GM23248 (cell line): ENCODE measurements at regions not wholly inside any gene's neighbourhood (a gene's known extent, or its start where the extent isn't known, plus 50 kb on each side); places are given as distances from the start of the nearest gene placed in this dataset.

ENCODE experiments used
- DNase-seq: peaks from one replicate; pipeline ENCODE4 v3.0.0-alpha.2; 2015
- H2AFZ ChIP-seq: fragments of 200-600 bp; sonication (generic); 2 replicates; pipeline ENCODE4 v1.6.1; 2016; ENCODE audit warnings: antibody characterized with exemption
- H3F3A ChIP-seq: fragments of 200-600 bp; sonication (generic); 2 replicates; pipeline ENCODE4 v1.6.1; 2016; ENCODE audit warnings: mild to moderate bottlenecking, antibody characterized with exemption, mixed run types; ENCODE audit not compliant: insufficient read depth
- H3K27ac ChIP-seq: fragments of 200-600 bp; sonication (generic); 2 replicates; pipeline ENCODE4 v1.5.1; 2016; ENCODE audit warnings: mild to moderate bottlenecking
- H3K27me3 ChIP-seq: fragments of 200-600 bp; sonication (generic); replicated peaks from 2 replicates; pipeline ENCODE4 v1.6.1; 2016; ENCODE audit warnings: mild to moderate bottlenecking; ENCODE audit not compliant: insufficient read depth
- H3K36me3 ChIP-seq: fragments of 200-600 bp; sonication (generic); 2 replicates; pipeline ENCODE4 v1.6.1; 2016; ENCODE audit warnings: low read depth, mild to moderate bottlenecking
- H3K4me1 ChIP-seq: fragments of 200-600 bp; sonication (generic); 2 replicates; pipeline ENCODE4 v1.6.1; 2016; ENCODE audit warnings: mild to moderate bottlenecking; ENCODE audit not compliant: insufficient read depth
- H3K4me2 ChIP-seq: fragments of 200-600 bp; sonication (generic); one replicate; pipeline ENCODE4 v1.6.1; 2016; ENCODE audit warnings: mild to moderate bottlenecking; ENCODE audit not compliant: unreplicated experiment
- H3K4me3 ChIP-seq: fragments of 200-600 bp; sonication (generic); 2 replicates; pipeline ENCODE4 v1.5.1; 2016; ENCODE audit warnings: mild to moderate bottlenecking
- H3K79me2 ChIP-seq: fragments of 200-600 bp; sonication (generic); 2 replicates; pipeline ENCODE4 v1.6.1; 2016; ENCODE audit warnings: mild to moderate bottlenecking; ENCODE audit not compliant: insufficient read depth
- H3K9ac ChIP-seq: fragments of 200-600 bp; sonication (generic); 2 replicates; pipeline ENCODE4 v1.6.1; 2016; ENCODE audit warnings: mild to moderate bottlenecking
- H3K9me2 ChIP-seq: fragments of 200-600 bp; sonication (generic); 2 replicates; pipeline ENCODE4 v1.6.1; 2016; ENCODE audit warnings: mixed run types, mild to moderate bottlenecking, moderate library complexity; ENCODE audit not compliant: insufficient read depth
- H3K9me3 ChIP-seq: fragments of 200-600 bp; sonication (generic); one replicate; pipeline ENCODE4 v1.6.1; 2017; ENCODE audit warnings: low read depth
- H4K20me1 ChIP-seq: fragments of 200-600 bp; sonication (generic); 2 replicates; pipeline ENCODE4 v1.6.0; 2016; ENCODE audit not compliant: insufficient read depth
- EZH2 ChIP-seq: fragments of 200-600 bp; sonication (generic); IDR thresholded peaks from 2 replicates; pipeline ENCODE4 v1.6.1; 2018; ENCODE audit warnings: antibody characterized with exemption, mild to moderate bottlenecking; ENCODE audit not compliant: insufficient read depth, poor library complexity, severe bottlenecking
- EZH2phosphoT487 ChIP-seq: fragments of 200-600 bp; sonication (generic); IDR thresholded peaks from 2 replicates; pipeline ENCODE4 v1.6.1; 2018; ENCODE audit warnings: antibody characterized with exemption, moderate library complexity, mild to moderate bottlenecking, low read depth; ENCODE audit not compliant: insufficient read depth
- WGBS, 2 experiments: methylation state at CpG; one replicate each; pipeline ENCODE4 v1.1.6; 2015 to 2017; ENCODE audit warnings: low lambda C conversion rate in 2 of 2, low coverage in 1 of 2; ENCODE audit errors: missing lambda C conversion rate in 2 of 2; 5-methylcytosine and 5-hydroxymethylcytosine counted together
- in situ Hi-C: fragments of 300-500 bp; cut with MboI; formaldehyde crosslinking; loops from 2 replicates; pipeline ENCODE4 v1.15.0; 2020

GRCh38 chr3:70488131-70488530 is 175.7 kb upstream of the MDFIC2 start:
- no peak overlapping the region for H3K4me2 ChIP-seq
- 10 to 11% methylated on average over 5 of the region's 5 CpGs for WGBS, 2 experiments
- DNase-seq: peak; percentile 1

GRCh38 chr3:70486414-70487017 is 174.1 kb upstream of the MDFIC2 start:
- Histone ChIP-seq H3F3A (no peaks in the 10 kb centered on the region), H3K27me3 (peaks cover 24% of the 10 kb centered on the region; the same call in 1 of the 2 replicates), H3K79me2 (no peaks in the 10 kb centered on the region), H2AFZ (no peak overlapping the region), H3K4me1 (no peaks in the 10 kb centered on the region), H3K9me2 (no peaks in the 10 kb centered on the region), H3K9me3 (no peaks in the 10 kb centered on the region), H3K4me3 (no peak overlapping the region), H3K27ac (no peak overlapping the region), H3K36me3 (no peaks in the 10 kb centered on the region), H3K4me2 (no peak overlapping the region), H3K9ac (no peak overlapping the region), H4K20me1 (no peaks in the 10 kb centered on the region)
- no peak for DNase-seq
- no peak for TF ChIP-seq EZH2phosphoT487
- TF ChIP-seq EZH2: no peak
- 21% methylated on average over 2 of the region's 2 CpGs for WGBS, 2 experiments
- in situ Hi-C loops: no loop called here

More at GRCh38 chr3:70488131-70488530, 175.7 kb upstream of the MDFIC2 start:
- Histone ChIP-seq H3K4me3 (no peak overlapping the region), H3K79me2 (no peaks in the 10 kb centered on the region), H3K9ac (no peak overlapping the region), H3K9me3 (no peaks in the 10 kb centered on the region), H3F3A (no peaks in the 10 kb centered on the region), H3K4me1 (no peaks in the 10 kb centered on the region), H3K9me2 (no peaks in the 10 kb centered on the region), H3K27me3 (peaks cover 25% of the 10 kb centered on the region; the same call in 1 of the 2 replicates), H4K20me1 (no peaks in the 10 kb centered on the region), H3K36me3 (no peaks in the 10 kb centered on the region), H3K27ac (no peak overlapping the region), H2AFZ (no peak overlapping the region)
- TF ChIP-seq EZH2 (no peak), EZH2phosphoT487 (no peak)
- in situ Hi-C loops: no loop called here

GRCh38 chr3:70476174-70476573 is 163.7 kb upstream of the MDFIC2 start:
- TF ChIP-seq EZH2phosphoT487: no peak
- TF ChIP-seq EZH2: no peak
- H3K9ac ChIP-seq: no peak overlapping the region
- no peaks in the 10 kb centered on the region for H3K9me2 ChIP-seq
- H3K36me3 ChIP-seq: no peaks in the 10 kb centered on the region
- H3K4me3 ChIP-seq: no peak overlapping the region
- no peak for DNase-seq
- H3K79me2 ChIP-seq: no peaks in the 10 kb centered on the region
- no peak overlapping the region for H3K4me2 ChIP-seq
- in situ Hi-C loops: no loop called here
- H3K4me1 ChIP-seq: no peaks in the 10 kb centered on the region
- 26 to 27% methylated on average over 2 of the region's 2 CpGs for whole genome bisulfite sequencing, 2 experiments
- H3K27me3 ChIP-seq: no peaks in the 10 kb centered on the region
- no peaks in the 10 kb centered on the region for H3F3A ChIP-seq
- H3K27ac ChIP-seq: no peak overlapping the region
- no peaks in the 10 kb centered on the region for H4K20me1 ChIP-seq
- H3K9me3 ChIP-seq: no peaks in the 10 kb centered on the region
- no peak overlapping the region for H2AFZ ChIP-seq

GRCh38 chr3:70471464-70472342 is 159.3 kb upstream of the MDFIC2 start:
- H4K20me1 ChIP-seq: no peaks in the 10 kb centered on the region
- H3K9ac ChIP-seq: no peak overlapping the region
- no peaks in the 10 kb centered on the region for H3K9me2 ChIP-seq
- in situ Hi-C loops: no loop called here
- no peak overlapping the region for H3K4me2 ChIP-seq
- no peaks in the 10 kb centered on the region for H3F3A ChIP-seq
- no peak overlapping the region for H2AFZ ChIP-seq
- no peak for TF ChIP-seq EZH2phosphoT487
- no peak for TF ChIP-seq EZH2
- no peaks in the 10 kb centered on the region for H3K4me1 ChIP-seq
- H3K79me2 ChIP-seq: no peaks in the 10 kb centered on the region
- no peak for DNase-seq
- no peaks in the 10 kb centered on the region for H3K9me3 ChIP-seq
- WGBS, 2 experiments: 24 to 37% methylated on average over 4 of the region's 4 CpGs
- H3K27ac ChIP-seq: no peak overlapping the region
- no peaks in the 10 kb centered on the region for H3K27me3 ChIP-seq
- no peak overlapping the region for H3K4me3 ChIP-seq
- no peaks in the 10 kb centered on the region for H3K36me3 ChIP-seq
